ENCODE measurements at regions not wholly inside any gene's neighbourhood (a gene's known extent, or its start where the extent isn't known, plus 50 kb on each side); places are given as distances from the start of the nearest gene placed in this dataset.

GRCh38 chr2:183426825-183427224 lies 302.6 kb downstream of the NUP35 start:
- Histone ChIP-seq H3K27ac (no peak overlapping the region), H3K4me3 (no peak overlapping the region), H3K4me1 (replicated peaks in 1 of 2) (no peaks in the 10 kb centered on the region)
- ATAC-seq (replicated peaks in 6 of 8): peak in 3 of 8 experiments; percentile 48 to 86 (median 54)
- in situ Hi-C loops (cut with MboI; ENCODE audit: low pct_unique_long_range_greater_than_20kb in 2 of 9, low sequenced_read_pairs in 9 of 9, unreplicated experiment in 9 of 9): no loop called here
- 13 to 96% (median 73%) methylated on average over 1 to 3 of the region's 3 CpGs; no CpG with 5 or more reads in 1 of the 10 experiments for WGBS, 10 experiments

GRCh38 chr2:183427558-183427957 lies 303.3 kb downstream of the NUP35 start:
- H3K27ac ChIP-seq: no peak overlapping the region
- ATAC-seq (replicated peaks in 6 of 8): no peak
- H3K4me1 ChIP-seq (replicated peaks in 1 of 2): no peaks in the 10 kb centered on the region
- 6 to 100% (median 91%) methylated on average over 1 to 3 of the region's 3 CpGs; no CpG with 5 or more reads in 2 of the 10 experiments for WGBS, 10 experiments
- H3K4me3 ChIP-seq: no peak overlapping the region
- in situ Hi-C loops (cut with MboI; ENCODE audit: low pct_unique_long_range_greater_than_20kb in 2 of 9, low sequenced_read_pairs in 9 of 9, unreplicated experiment in 9 of 9): no loop called here

GRCh38 chr2:183428881-183429280 lies 304.6 kb downstream of the NUP35 start:
- Histone ChIP-seq H3K4me3 (no peak overlapping the region), H3K27ac (no peak overlapping the region), H3K4me1 (replicated peaks in 1 of 2) (no peaks in the 10 kb centered on the region)
- ATAC-seq (replicated peaks in 6 of 8): no peak
- in situ Hi-C loops (cut with MboI; ENCODE audit: low pct_unique_long_range_greater_than_20kb in 2 of 9, low sequenced_read_pairs in 9 of 9, unreplicated experiment in 9 of 9): no loop called here

GRCh38 chr2:183438541-183438940 lies 314.3 kb downstream of the NUP35 start:
- H3K27ac ChIP-seq: no peak overlapping the region
- WGBS, 10 experiments: 0 to 100% (median 82%) methylated on average over 1 to 2 of the region's 2 CpGs; no CpG with 5 or more reads in 2 of the 10 experiments
- H3K4me3 ChIP-seq: no peak overlapping the region
- H3K4me1 ChIP-seq (replicated peaks in 1 of 2): no peaks in the 10 kb centered on the region
- in situ Hi-C loops (cut with MboI; ENCODE audit: low pct_unique_long_range_greater_than_20kb in 2 of 9, low sequenced_read_pairs in 9 of 9, unreplicated experiment in 9 of 9): no loop called here
- ATAC-seq (replicated peaks in 6 of 8): no peak

- ATAC-seq (replicated peaks in 6 of 8): no peak
- WGBS, 10 experiments: 0 to 89% (median 29%) methylated on average over 1 of the region's 1 CpG; no CpG with 5 or more reads in 5 of the 10 experiments
- Histone ChIP-seq H3K27ac (no peak overlapping the region), H3K4me3 (no peak overlapping the region), H3K4me1 (replicated peaks in 1 of 2) (peaks cover 0 to 4% of the 10 kb centered on the region in 2 donors)
- in situ Hi-C loops (cut with MboI; ENCODE audit: low pct_unique_long_range_greater_than_20kb in 2 of 9, low sequenced_read_pairs in 9 of 9, unreplicated experiment in 9 of 9): no loop called here
These were observed 330.8 kb downstream of the NUP35 start for GRCh38 chr2:183455056-183455455.

GRCh38 chr2:183456177-183456576 lies 331.9 kb downstream of the NUP35 start:
- WGBS, 10 experiments: 17 to 100% (median 90%) methylated on average over 1 to 4 of the region's 4 CpGs; no CpG with 5 or more reads in 1 of the 10 experiments
- Histone ChIP-seq H3K4me1 (replicated peaks in 1 of 2) (peaks cover 0 to 4% of the 10 kb centered on the region in 2 donors), H3K27ac (no peak overlapping the region), H3K4me3 (no peak overlapping the region)
- ATAC-seq (replicated peaks in 6 of 8): no peak
- in situ Hi-C loops (cut with MboI; ENCODE audit: low pct_unique_long_range_greater_than_20kb in 2 of 9, low sequenced_read_pairs in 9 of 9, unreplicated experiment in 9 of 9): no loop called here

GRCh38 chr2:183458460-183458859 lies 334.2 kb downstream of the NUP35 start:
- H3K4me3 ChIP-seq: no peak overlapping the region
- peak in 3 of 8 experiments; percentile 52 to 76 (median 53) for ATAC-seq (replicated peaks in 6 of 8)
- H3K4me1 ChIP-seq (replicated peaks in 1 of 2): peaks cover 0 to 4% of the 10 kb centered on the region in 2 donors
- in situ Hi-C loops (cut with MboI; ENCODE audit: low pct_unique_long_range_greater_than_20kb in 2 of 9, low sequenced_read_pairs in 9 of 9, unreplicated experiment in 9 of 9): no loop called here
- 7 to 80% (median 21%) methylated on average over 1 to 2 of the region's 3 CpGs; no CpG with 5 or more reads in 6 of the 10 experiments for WGBS, 10 experiments
- H3K27ac ChIP-seq: no peak overlapping the region

- in situ Hi-C loops (cut with MboI; ENCODE audit: low pct_unique_long_range_greater_than_20kb in 2 of 9, low sequenced_read_pairs in 9 of 9, unreplicated experiment in 9 of 9): no loop called here
- Histone ChIP-seq H3K4me1 (replicated peaks in 1 of 2) (peaks cover 0 to 4% of the 10 kb centered on the region in 2 donors), H3K4me3 (no peak overlapping the region), H3K27ac (no peak overlapping the region)
- ATAC-seq (replicated peaks in 6 of 8): peak in 4 of 8 experiments; percentile 31 to 81 (median 46)
- 0 to 100% (median 57%) methylated on average over 1 to 4 of the region's 4 CpGs; no CpG with 5 or more reads in 1 of the 10 experiments for WGBS, 10 experiments
These were observed 335.2 kb downstream of the NUP35 start for GRCh38 chr2:183459466-183459865.

- 40 to 83% (median 62%) methylated on average over 1 of the region's 1 CpG; no CpG with 5 or more reads in 3 of the 10 experiments for WGBS, 10 experiments
- Histone ChIP-seq H3K4me3 (no peak overlapping the region), H3K4me1 (replicated peaks in 1 of 2) (peaks cover 0 to 4% of the 10 kb centered on the region in 2 donors), H3K27ac (no peak overlapping the region)
- peak in 4 of 8 experiments; percentile 35 to 58 (median 44) for ATAC-seq (replicated peaks in 6 of 8)
- in situ Hi-C loops (cut with MboI; ENCODE audit: low pct_unique_long_range_greater_than_20kb in 2 of 9, low sequenced_read_pairs in 9 of 9, unreplicated experiment in 9 of 9): no loop called here
These were observed 339.6 kb downstream of the NUP35 start for GRCh38 chr2:183463821-183464220.

GRCh38 chr2:183465048-183465447 lies 340.8 kb downstream of the NUP35 start:
- in situ Hi-C loops (cut with MboI; ENCODE audit: low pct_unique_long_range_greater_than_20kb in 2 of 9, low sequenced_read_pairs in 9 of 9, unreplicated experiment in 9 of 9): no loop called here
- ATAC-seq (replicated peaks in 6 of 8): no peak
- Histone ChIP-seq H3K27ac (no peak overlapping the region), H3K4me3 (no peak overlapping the region), H3K4me1 (replicated peaks in 1 of 2) (no peaks in the 10 kb centered on the region)

- ATAC-seq (replicated peaks in 6 of 8): peak in 1 of 8 experiments; percentile 36
- Histone ChIP-seq H3K4me3 (no peak overlapping the region), H3K4me1 (replicated peaks in 1 of 2) (peaks cover 4 to 15% of the 10 kb centered on the region in 2 donors), H3K27ac (no peak overlapping the region)
- in situ Hi-C loops (cut with MboI; ENCODE audit: low pct_unique_long_range_greater_than_20kb in 2 of 9, low sequenced_read_pairs in 9 of 9, unreplicated experiment in 9 of 9): no loop called here
- WGBS, 10 experiments: 22 to 94% (median 83%) methylated on average over 2 to 10 of the region's 10 CpGs
These were observed 350.9 kb downstream of the NUP35 start for GRCh38 chr2:183474912-183475695.

- H3K27ac ChIP-seq: no peak overlapping the region
- ATAC-seq (replicated peaks in 6 of 8): peak in 4 of 8 experiments; percentile 32 to 76 (median 55)
- no peak overlapping the region for H3K4me3 ChIP-seq
- peaks cover 4 to 15% of the 10 kb centered on the region in 2 donors for H3K4me1 ChIP-seq (replicated peaks in 1 of 2)
- in situ Hi-C loops (cut with MboI; ENCODE audit: low pct_unique_long_range_greater_than_20kb in 2 of 9, low sequenced_read_pairs in 9 of 9, unreplicated experiment in 9 of 9): no loop called here
These were observed 352.2 kb downstream of the NUP35 start for GRCh38 chr2:183476490-183476889.

GRCh38 chr2:183477296-183477695 lies 353.1 kb downstream of the NUP35 start:
- H3K27ac ChIP-seq: no peak overlapping the region
- WGBS, 10 experiments: 0 to 100% (median 60%) methylated on average over 1 to 2 of the region's 2 CpGs; no CpG with 5 or more reads in 1 of the 10 experiments
- peaks cover 4 to 15% of the 10 kb centered on the region in 2 donors for H3K4me1 ChIP-seq (replicated peaks in 1 of 2)
- ATAC-seq (replicated peaks in 6 of 8): no peak
- in situ Hi-C loops (cut with MboI; ENCODE audit: low pct_unique_long_range_greater_than_20kb in 2 of 9, low sequenced_read_pairs in 9 of 9, unreplicated experiment in 9 of 9): no loop called here
- H3K4me3 ChIP-seq: no peak overlapping the region
